GM12875 (cell line): ENCODE measurements at regions not wholly inside any gene's neighbourhood (a gene's known extent, or its start where the extent isn't known, plus 50 kb on each side); places are given as distances from the start of the nearest gene placed in this dataset.

Experiments
- H3K4me3 ChIP-seq: one replicate; pipeline ENCODE4 v1.5.1; 2011; ENCODE audit warnings: low read depth, low read length, control low read depth
- TF ChIP-seq, protein P1 (sequence below): IDR thresholded peaks from 2 replicates; pipeline ENCODE4 v1.5.1; 2011; ENCODE audit warnings: low read depth, mild to moderate bottlenecking, control low read depth, inconsistent platforms, low read length, moderate library complexity, borderline replicate concordance; ENCODE audit not compliant: insufficient read depth

DNA sequence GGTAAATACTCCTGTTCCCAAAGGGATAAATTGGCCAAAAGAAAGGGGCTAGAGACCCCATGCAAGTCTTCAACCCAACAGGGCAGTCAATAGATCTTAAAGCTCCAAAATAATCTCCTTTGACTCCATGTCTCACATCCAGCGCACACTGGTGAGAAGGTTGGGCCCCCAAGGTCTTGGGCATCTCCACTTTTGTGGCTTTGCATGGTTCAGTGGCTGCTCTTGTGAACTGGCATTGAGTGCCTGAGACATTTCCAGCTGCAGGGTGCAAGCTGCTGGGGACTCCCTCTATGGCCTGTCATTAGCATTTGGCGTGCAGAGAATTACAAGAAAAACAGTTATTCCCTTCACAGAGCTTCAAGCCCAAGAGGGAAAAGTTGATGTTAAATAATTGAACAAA is 224.7 kb downstream of the MTRR start:
- TF ChIP-seq, protein P1, sequence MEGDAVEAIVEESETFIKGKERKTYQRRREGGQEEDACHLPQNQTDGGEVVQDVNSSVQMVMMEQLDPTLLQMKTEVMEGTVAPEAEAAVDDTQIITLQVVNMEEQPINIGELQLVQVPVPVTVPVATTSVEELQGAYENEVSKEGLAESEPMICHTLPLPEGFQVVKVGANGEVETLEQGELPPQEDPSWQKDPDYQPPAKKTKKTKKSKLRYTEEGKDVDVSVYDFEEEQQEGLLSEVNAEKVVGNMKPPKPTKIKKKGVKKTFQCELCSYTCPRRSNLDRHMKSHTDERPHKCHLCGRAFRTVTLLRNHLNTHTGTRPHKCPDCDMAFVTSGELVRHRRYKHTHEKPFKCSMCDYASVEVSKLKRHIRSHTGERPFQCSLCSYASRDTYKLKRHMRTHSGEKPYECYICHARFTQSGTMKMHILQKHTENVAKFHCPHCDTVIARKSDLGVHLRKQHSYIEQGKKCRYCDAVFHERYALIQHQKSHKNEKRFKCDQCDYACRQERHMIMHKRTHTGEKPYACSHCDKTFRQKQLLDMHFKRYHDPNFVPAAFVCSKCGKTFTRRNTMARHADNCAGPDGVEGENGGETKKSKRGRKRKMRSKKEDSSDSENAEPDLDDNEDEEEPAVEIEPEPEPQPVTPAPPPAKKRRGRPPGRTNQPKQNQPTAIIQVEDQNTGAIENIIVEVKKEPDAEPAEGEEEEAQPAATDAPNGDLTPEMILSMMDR = no peak

DNA sequence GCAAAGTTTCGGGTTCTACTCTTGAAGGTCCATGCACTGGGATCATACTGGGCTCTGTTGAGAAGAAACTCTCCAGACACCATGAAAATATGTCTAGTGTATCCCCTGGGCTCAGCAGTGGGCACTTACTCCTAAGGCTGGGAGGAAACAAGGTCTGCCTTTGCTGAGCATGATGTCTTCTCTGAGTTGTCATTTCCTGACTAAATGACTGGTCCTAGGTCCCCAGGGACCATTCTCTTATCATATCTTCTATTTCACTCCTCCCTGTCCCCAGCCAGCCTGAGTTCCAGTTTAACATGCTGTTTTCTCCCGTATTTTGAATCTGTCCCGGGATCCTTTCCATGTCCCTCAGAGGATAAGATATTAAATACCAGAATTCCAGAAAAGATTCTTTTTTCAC is 225.4 kb downstream of the MTRR start:
- TF ChIP-seq, protein P1 = no peak
- no peak overlapping the region for H3K4me3 ChIP-seq

More for the DNA sequence above, 224.7 kb downstream of the MTRR start:
- H3K4me3 ChIP-seq = no peak overlapping the region

DNA sequence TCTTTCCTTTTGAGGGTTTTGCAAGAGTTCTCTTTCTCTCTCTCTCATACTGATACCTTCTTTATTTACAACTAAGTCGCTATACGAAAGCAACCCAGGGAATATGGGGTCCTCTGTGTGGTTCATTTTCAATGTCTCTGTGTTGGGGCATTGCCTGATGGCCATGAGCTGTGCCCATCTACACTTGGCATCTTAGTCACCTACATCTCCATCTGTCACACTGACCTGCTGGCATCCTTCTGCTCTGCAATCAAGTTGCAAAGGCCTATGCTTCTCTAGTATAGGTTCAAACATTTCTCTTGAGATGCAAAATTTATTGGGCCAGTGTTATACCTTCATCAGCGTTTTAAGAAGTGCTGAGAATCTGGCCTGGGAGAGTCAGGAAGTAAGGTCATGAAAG is 228.2 kb downstream of the MTRR start:
- TF ChIP-seq, protein P1 = no peak
- H3K4me3 ChIP-seq = no peak overlapping the region

DNA sequence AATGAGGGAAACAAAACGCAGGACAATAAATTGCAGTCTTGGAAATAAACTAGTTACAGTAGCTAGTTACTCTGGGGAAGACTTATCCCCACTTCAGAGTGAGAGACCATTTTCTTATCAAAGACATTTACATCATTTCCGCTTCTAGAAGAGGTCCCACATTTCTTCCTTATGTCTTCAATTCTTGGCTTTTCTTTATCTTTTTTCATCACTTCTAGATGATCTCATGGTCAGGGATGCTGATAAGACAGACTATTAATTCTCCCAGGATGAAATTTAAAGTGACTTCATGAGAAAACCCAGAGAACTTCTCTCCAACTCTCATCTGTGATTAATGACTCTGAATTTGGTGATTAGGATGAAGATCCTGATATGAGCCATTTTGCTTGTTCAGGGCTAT is 229.1 kb downstream of the MTRR start:
- no peak overlapping the region for H3K4me3 ChIP-seq
- TF ChIP-seq, protein P1 = no peak

DNA sequence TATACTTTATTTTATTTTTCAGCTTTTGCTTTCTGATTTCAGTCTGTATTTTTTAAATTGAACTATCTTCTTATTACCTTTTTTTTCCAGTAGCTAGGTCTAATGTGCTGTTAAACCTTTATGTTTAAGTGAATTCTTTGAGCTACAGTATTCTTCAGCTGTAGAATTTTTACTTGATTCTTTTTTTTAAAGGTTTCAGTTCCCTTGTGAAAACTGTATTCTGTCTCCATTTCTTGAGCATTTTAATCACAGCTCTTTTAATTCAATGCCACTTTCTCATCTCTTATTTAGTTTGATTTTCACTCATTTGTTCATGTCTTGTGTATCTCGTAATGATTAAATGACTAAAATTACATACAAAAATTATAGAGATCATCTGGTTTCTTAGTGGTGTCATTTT is 233.8 kb downstream of the MTRR start:
- no peak overlapping the region for H3K4me3 ChIP-seq
- TF ChIP-seq, protein P1 = no peak

GRCh38 chr5:8114597-8115266 is 245.8 kb downstream of the MTRR start:
- H3K4me3 ChIP-seq = no peak overlapping the region
- TF ChIP-seq, protein P1 = no peak

GRCh38 chr5:8123559-8123958 is 254.6 kb downstream of the MTRR start:
- H3K4me3 ChIP-seq = no peak overlapping the region
- TF ChIP-seq, protein P1 = no peak
